Right lobe of liver (tissue), 4 donors: ENCODE measurements at regions not wholly inside any gene's neighbourhood (a gene's known extent, or its start where the extent isn't known, plus 50 kb on each side); places are given as distances from the start of the nearest gene placed in this dataset.

Experiments used
- CTCF ChIP-seq, 4 donors: fragments of 200-600 bp in 3 of 4; fragments of 450-650 bp in 1 of 4; IDR thresholded peaks; one replicate each; pipeline versions ENCODE4 v1.5.1 to v1.8.0; 2016 to 2022; ENCODE audit warnings: antibody characterized with exemption in 4 of 4, mild to moderate bottlenecking in 2 of 4
- POLR2A ChIP-seq: fragments of 450-650 bp; IDR thresholded peaks from one replicate; pipeline ENCODE4 v1.6.1; 2017; ENCODE audit warnings: antibody characterized with exemption, mild to moderate bottlenecking
- donor health status: DM: no; HTN: no; CAD: no.
- donor health status: DM: no; HTN: no; CAD: no.
- donor health status: DM: no; HTN: yes; CAD: no.

GRCh38 chr5:67541875-67542274 lies 345.3 kb upstream of the CD180 start:
- no peak for TF ChIP-seq CTCF (IDR thresholded peaks at IDR 0.05)
- TF ChIP-seq POLR2A = no peak
